ENCODE measurements at regions not wholly inside any gene's neighbourhood (a gene's known extent, or its start where the extent isn't known, plus 50 kb on each side); places are given as distances from the start of the nearest gene placed in this dataset.
"Not testable (repeated sequence)": the region's sequence is repeated elsewhere in the genome, so short reads cannot be mapped to it uniquely, and the experiment has no call there.

DNA sequence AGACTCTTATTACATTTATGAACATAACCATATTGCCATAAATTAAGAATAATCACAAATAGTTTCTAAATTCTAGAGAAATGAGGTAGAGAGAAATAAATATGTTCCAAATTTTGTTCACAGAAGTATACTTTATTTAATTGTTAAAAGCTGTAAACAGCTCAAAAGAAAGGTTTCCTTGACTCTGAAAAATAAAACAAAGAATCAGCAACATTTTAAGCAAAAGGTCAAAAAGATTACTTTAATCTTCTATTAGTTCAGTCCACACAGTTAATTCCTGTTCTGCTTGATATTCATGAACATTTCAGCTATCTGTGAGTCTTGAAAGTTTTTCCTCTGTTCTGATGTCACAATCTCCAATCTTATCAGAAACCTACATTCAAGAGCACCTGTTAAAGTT is 197.9 kb downstream of the GJA1 start:
- no peaks in the 10 kb centered on the region for H3K36me3 ChIP-seq (ENCODE audit: insufficient read depth, low read length)
- H3K9me3 ChIP-seq (ENCODE audit: low read length) = no peaks in the 10 kb centered on the region
- no peak overlapping the region for H3K9ac ChIP-seq (ENCODE audit: low read length)
- H3K4me3 ChIP-seq (ENCODE audit: low read length) = no peak overlapping the region
- H3K4me2 ChIP-seq (ENCODE audit: low read length) = no peak overlapping the region
- H4K20me1 ChIP-seq (ENCODE audit: insufficient read depth) = no peaks in the 10 kb centered on the region
- TF ChIP-seq RAD21 (conservative IDR thresholded peaks at IDR 0.05) (no peak), TAF1 (IDR thresholded peaks at IDR 0.05; ENCODE audit: low read depth) (no peak), POLR2AphosphoS5 (IDR thresholded peaks at IDR 0.05) (no peak), EZH2 (IDR thresholded peaks at IDR 0.05; ENCODE audit: borderline replicate concordance, insufficient read depth, low read length, poor library complexity, severe bottlenecking) (no peak), MXI1 (conservative IDR thresholded peaks at IDR 0.05; ENCODE audit: poor library complexity, severe bottlenecking) (no peak), EP300 (conservative IDR thresholded peaks at IDR 0.05; ENCODE audit: poor library complexity, severe bottlenecking) (no peak), SMC3 (conservative IDR thresholded peaks at IDR 0.05; ENCODE audit: poor library complexity) (no peak)
- TF ChIP-seq, protein P1, sequence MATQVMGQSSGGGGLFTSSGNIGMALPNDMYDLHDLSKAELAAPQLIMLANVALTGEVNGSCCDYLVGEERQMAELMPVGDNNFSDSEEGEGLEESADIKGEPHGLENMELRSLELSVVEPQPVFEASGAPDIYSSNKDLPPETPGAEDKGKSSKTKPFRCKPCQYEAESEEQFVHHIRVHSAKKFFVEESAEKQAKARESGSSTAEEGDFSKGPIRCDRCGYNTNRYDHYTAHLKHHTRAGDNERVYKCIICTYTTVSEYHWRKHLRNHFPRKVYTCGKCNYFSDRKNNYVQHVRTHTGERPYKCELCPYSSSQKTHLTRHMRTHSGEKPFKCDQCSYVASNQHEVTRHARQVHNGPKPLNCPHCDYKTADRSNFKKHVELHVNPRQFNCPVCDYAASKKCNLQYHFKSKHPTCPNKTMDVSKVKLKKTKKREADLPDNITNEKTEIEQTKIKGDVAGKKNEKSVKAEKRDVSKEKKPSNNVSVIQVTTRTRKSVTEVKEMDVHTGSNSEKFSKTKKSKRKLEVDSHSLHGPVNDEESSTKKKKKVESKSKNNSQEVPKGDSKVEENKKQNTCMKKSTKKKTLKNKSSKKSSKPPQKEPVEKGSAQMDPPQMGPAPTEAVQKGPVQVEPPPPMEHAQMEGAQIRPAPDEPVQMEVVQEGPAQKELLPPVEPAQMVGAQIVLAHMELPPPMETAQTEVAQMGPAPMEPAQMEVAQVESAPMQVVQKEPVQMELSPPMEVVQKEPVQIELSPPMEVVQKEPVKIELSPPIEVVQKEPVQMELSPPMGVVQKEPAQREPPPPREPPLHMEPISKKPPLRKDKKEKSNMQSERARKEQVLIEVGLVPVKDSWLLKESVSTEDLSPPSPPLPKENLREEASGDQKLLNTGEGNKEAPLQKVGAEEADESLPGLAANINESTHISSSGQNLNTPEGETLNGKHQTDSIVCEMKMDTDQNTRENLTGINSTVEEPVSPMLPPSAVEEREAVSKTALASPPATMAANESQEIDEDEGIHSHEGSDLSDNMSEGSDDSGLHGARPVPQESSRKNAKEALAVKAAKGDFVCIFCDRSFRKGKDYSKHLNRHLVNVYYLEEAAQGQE (IDR thresholded peaks at IDR 0.05; ENCODE audit: borderline replicate concordance) = no peak
- TF ChIP-seq, protein P2, sequence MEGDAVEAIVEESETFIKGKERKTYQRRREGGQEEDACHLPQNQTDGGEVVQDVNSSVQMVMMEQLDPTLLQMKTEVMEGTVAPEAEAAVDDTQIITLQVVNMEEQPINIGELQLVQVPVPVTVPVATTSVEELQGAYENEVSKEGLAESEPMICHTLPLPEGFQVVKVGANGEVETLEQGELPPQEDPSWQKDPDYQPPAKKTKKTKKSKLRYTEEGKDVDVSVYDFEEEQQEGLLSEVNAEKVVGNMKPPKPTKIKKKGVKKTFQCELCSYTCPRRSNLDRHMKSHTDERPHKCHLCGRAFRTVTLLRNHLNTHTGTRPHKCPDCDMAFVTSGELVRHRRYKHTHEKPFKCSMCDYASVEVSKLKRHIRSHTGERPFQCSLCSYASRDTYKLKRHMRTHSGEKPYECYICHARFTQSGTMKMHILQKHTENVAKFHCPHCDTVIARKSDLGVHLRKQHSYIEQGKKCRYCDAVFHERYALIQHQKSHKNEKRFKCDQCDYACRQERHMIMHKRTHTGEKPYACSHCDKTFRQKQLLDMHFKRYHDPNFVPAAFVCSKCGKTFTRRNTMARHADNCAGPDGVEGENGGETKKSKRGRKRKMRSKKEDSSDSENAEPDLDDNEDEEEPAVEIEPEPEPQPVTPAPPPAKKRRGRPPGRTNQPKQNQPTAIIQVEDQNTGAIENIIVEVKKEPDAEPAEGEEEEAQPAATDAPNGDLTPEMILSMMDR (IDR thresholded peaks at IDR 0.05; ENCODE audit: poor library complexity, severe bottlenecking) = no peak
- no peak overlapping the region for H3K27ac ChIP-seq (ENCODE audit: low read length)
- H3F3A ChIP-seq (ENCODE audit: insufficient read depth, low read length, poor library complexity, severe bottlenecking) = no peaks in the 10 kb centered on the region
- H3K79me2 ChIP-seq (replicated peaks; ENCODE audit: insufficient read depth, low read length) = no peaks in the 10 kb centered on the region
- H2AFZ ChIP-seq (ENCODE audit: low read depth, low read length) = no peak overlapping the region
- no peaks in the 10 kb centered on the region for H3K9me2 ChIP-seq (ENCODE audit: insufficient read depth, low read length)
- H3K27me3 ChIP-seq (ENCODE audit: insufficient read depth, low read depth, low read length) = no peaks in the 10 kb centered on the region

GRCh38 chr6:121634586-121634985 is 199.1 kb downstream of the GJA1 start:
- H2AFZ ChIP-seq (ENCODE audit: low read depth, low read length); H4K20me1 ChIP-seq (ENCODE audit: insufficient read depth); H3K36me3 ChIP-seq (ENCODE audit: insufficient read depth, low read length); H3K9ac ChIP-seq (ENCODE audit: low read length); H3K27ac ChIP-seq (ENCODE audit: low read length); H3K9me3 ChIP-seq (ENCODE audit: low read length); H3K4me3 ChIP-seq (ENCODE audit: low read length); H3K9me2 ChIP-seq (ENCODE audit: insufficient read depth, low read length); H3K4me2 ChIP-seq (ENCODE audit: low read length); H3F3A ChIP-seq (ENCODE audit: insufficient read depth, low read length, poor library complexity, severe bottlenecking); H3K27me3 ChIP-seq (ENCODE audit: insufficient read depth, low read depth, low read length); H3K79me2 ChIP-seq (replicated peaks; ENCODE audit: insufficient read depth, low read length): not testable (repeated sequence)

- H3K36me3 ChIP-seq (ENCODE audit: insufficient read depth, low read length) = no peaks in the 10 kb centered on the region
These were observed 199.9 kb downstream of the GJA1 start for GRCh38 chr6:121635355-121635754.

More at GRCh38 chr6:121635355-121635754, 199.9 kb downstream of the GJA1 start:
- Histone ChIP-seq H3K27ac (ENCODE audit: low read length) (no peak overlapping the region), H4K20me1 (ENCODE audit: insufficient read depth) (no peaks in the 10 kb centered on the region), H3K4me3 (ENCODE audit: low read length) (no peak overlapping the region), H3K79me2 (replicated peaks; ENCODE audit: insufficient read depth, low read length) (no peaks in the 10 kb centered on the region), H2AFZ (ENCODE audit: low read depth, low read length) (no peak overlapping the region), H3K27me3 (ENCODE audit: insufficient read depth, low read depth, low read length) (no peaks in the 10 kb centered on the region), H3K4me2 (ENCODE audit: low read length) (no peak overlapping the region), H3K9ac (ENCODE audit: low read length) (no peak overlapping the region), H3F3A (ENCODE audit: insufficient read depth, low read length, poor library complexity, severe bottlenecking) (no peaks in the 10 kb centered on the region), H3K9me3 (ENCODE audit: low read length) (no peaks in the 10 kb centered on the region), H3K9me2 (ENCODE audit: insufficient read depth, low read length) (no peaks in the 10 kb centered on the region)
- TF ChIP-seq EP300 (conservative IDR thresholded peaks at IDR 0.05; ENCODE audit: poor library complexity, severe bottlenecking) (no peak), RAD21 (conservative IDR thresholded peaks at IDR 0.05) (no peak), EZH2 (IDR thresholded peaks at IDR 0.05; ENCODE audit: borderline replicate concordance, insufficient read depth, low read length, poor library complexity, severe bottlenecking) (no peak), SMC3 (conservative IDR thresholded peaks at IDR 0.05; ENCODE audit: poor library complexity) (no peak), MXI1 (conservative IDR thresholded peaks at IDR 0.05; ENCODE audit: poor library complexity, severe bottlenecking) (no peak), TAF1 (IDR thresholded peaks at IDR 0.05; ENCODE audit: low read depth) (no peak), POLR2AphosphoS5 (IDR thresholded peaks at IDR 0.05) (no peak)
- TF ChIP-seq, protein P2 (IDR thresholded peaks at IDR 0.05; ENCODE audit: poor library complexity, severe bottlenecking) = no peak
- TF ChIP-seq, protein P1 (IDR thresholded peaks at IDR 0.05; ENCODE audit: borderline replicate concordance) = no peak
